GM18505 (cell line): ENCODE measurements at regions not wholly inside any gene's neighbourhood (a gene's known extent, or its start where the extent isn't known, plus 50 kb on each side); places are given as distances from the start of the nearest gene placed in this dataset.

Source experiments
- ATAC-seq: cut with Tn5 transposase; IDR thresholded peaks from one replicate; pipeline ENCODE4 v1.9.1; 2021; ENCODE audit not compliant: unreplicated experiment
- POLR2A ChIP-seq: IDR thresholded peaks from 4 replicates; pipeline ENCODE4 v1.6.1; 2011; ENCODE audit warnings: borderline replicate concordance; ENCODE audit not compliant: insufficient read depth, insufficient read length; ENCODE audit errors: extremely low read depth

- no peak for TF ChIP-seq POLR2A
- ATAC-seq, result no peak
Observed at GRCh38 chr9:18159254-18159653, 314.7 kb upstream of the ADAMTSL1 start.

- no peak for TF ChIP-seq POLR2A
- no peak for ATAC-seq
Observed at GRCh38 chr9:18163146-18163545, 310.8 kb upstream of the ADAMTSL1 start.

GRCh38 chr9:18167733-18168132 is 306.2 kb upstream of the ADAMTSL1 start:
- no peak for ATAC-seq
- TF ChIP-seq POLR2A, result no peak

GRCh38 chr9:18173923-18174322 is 300.0 kb upstream of the ADAMTSL1 start:
- no peak for TF ChIP-seq POLR2A
- ATAC-seq, result no peak

GRCh38 chr9:18182636-18183035 is 291.3 kb upstream of the ADAMTSL1 start:
- no peak for TF ChIP-seq POLR2A
- no peak for ATAC-seq

GRCh38 chr9:18183974-18184373 is 290.0 kb upstream of the ADAMTSL1 start:
- no peak for ATAC-seq
- no peak for TF ChIP-seq POLR2A

- no peak for TF ChIP-seq POLR2A
- ATAC-seq, result no peak
Observed at GRCh38 chr9:18184401-18184800, 289.6 kb upstream of the ADAMTSL1 start.

GRCh38 chr9:18185196-18185595 is 288.8 kb upstream of the ADAMTSL1 start:
- TF ChIP-seq POLR2A, result no peak
- ATAC-seq, result no peak

- no peak for TF ChIP-seq POLR2A
- ATAC-seq, result no peak
Observed at GRCh38 chr9:18188971-18189370, 285.0 kb upstream of the ADAMTSL1 start.

GRCh38 chr9:18189871-18190670 is 283.9 kb upstream of the ADAMTSL1 start:
- TF ChIP-seq POLR2A, result no peak
- no peak for ATAC-seq

GRCh38 chr9:18190671-18191374 is 283.1 kb upstream of the ADAMTSL1 start:
- ATAC-seq, result no peak
- TF ChIP-seq POLR2A, result no peak

- TF ChIP-seq POLR2A, result no peak
- ATAC-seq, result no peak
Observed at GRCh38 chr9:18194316-18194715, 279.6 kb upstream of the ADAMTSL1 start.

GRCh38 chr9:18195223-18195622 is 278.7 kb upstream of the ADAMTSL1 start:
- no peak for ATAC-seq
- no peak for TF ChIP-seq POLR2A

GRCh38 chr9:18202924-18203323 is 271.0 kb upstream of the ADAMTSL1 start:
- ATAC-seq, result no peak
- TF ChIP-seq POLR2A, result no peak
